ENCODE measurements at regions not wholly inside any gene's neighbourhood (a gene's known extent, or its start where the extent isn't known, plus 50 kb on each side); places are given as distances from the start of the nearest gene placed in this dataset.
A peak's percentile ranks its signal among the peaks of the same experiment; 100 is the strongest.

- no peak for DNase-seq (ENCODE audit: extremely low read depth, low read depth)
- no peak for TF ChIP-seq CTCF (IDR thresholded peaks at IDR 0.05; ENCODE audit: low read depth, low read length, missing control alignments)
- no peak overlapping the region for H3K4me3 ChIP-seq (replicated peaks; ENCODE audit: low read depth, low read length)
Observed at GRCh38 chr1:239817801-239818200, 273.9 kb upstream of the FMN2 start.

GRCh38 chr1:239819096-239819495, 272.6 kb upstream of the FMN2 start:
- H3K4me3 ChIP-seq (replicated peaks; ENCODE audit: low read depth, low read length), result no peak overlapping the region
- TF ChIP-seq CTCF (IDR thresholded peaks at IDR 0.05; ENCODE audit: low read depth, low read length, missing control alignments), result peak; percentile 8
- DNase-seq (ENCODE audit: extremely low read depth, low read depth), result no peak

GRCh38 chr1:239819756-239820250, 271.9 kb upstream of the FMN2 start:
- TF ChIP-seq CTCF (IDR thresholded peaks at IDR 0.05; ENCODE audit: low read depth, low read length, missing control alignments), result no peak
- no peak for DNase-seq (ENCODE audit: extremely low read depth, low read depth)
- no peak overlapping the region for H3K4me3 ChIP-seq (replicated peaks; ENCODE audit: low read depth, low read length)

- TF ChIP-seq CTCF (IDR thresholded peaks at IDR 0.05; ENCODE audit: low read depth, low read length, missing control alignments), result no peak
- no peak overlapping the region for H3K4me3 ChIP-seq (replicated peaks; ENCODE audit: low read depth, low read length)
- no peak for DNase-seq (ENCODE audit: extremely low read depth, low read depth)
Observed at GRCh38 chr1:239823852-239824251, 267.8 kb upstream of the FMN2 start.

- DNase-seq (ENCODE audit: extremely low read depth, low read depth), result no peak
- TF ChIP-seq CTCF (IDR thresholded peaks at IDR 0.05; ENCODE audit: low read depth, low read length, missing control alignments), result no peak
- H3K4me3 ChIP-seq (replicated peaks; ENCODE audit: low read depth, low read length), result no peak overlapping the region
Observed at GRCh38 chr1:239826211-239826610, 265.5 kb upstream of the FMN2 start.

GRCh38 chr1:239826736-239827135, 264.9 kb upstream of the FMN2 start:
- DNase-seq (ENCODE audit: extremely low read depth, low read depth), result no peak
- no peak overlapping the region for H3K4me3 ChIP-seq (replicated peaks; ENCODE audit: low read depth, low read length)
- TF ChIP-seq CTCF (IDR thresholded peaks at IDR 0.05; ENCODE audit: low read depth, low read length, missing control alignments), result no peak

GRCh38 chr1:239829535-239829934, 262.1 kb upstream of the FMN2 start:
- no peak for DNase-seq (ENCODE audit: extremely low read depth, low read depth)
- no peak for TF ChIP-seq CTCF (IDR thresholded peaks at IDR 0.05; ENCODE audit: low read depth, low read length, missing control alignments)
- no peak overlapping the region for H3K4me3 ChIP-seq (replicated peaks; ENCODE audit: low read depth, low read length)

Measured in HFF-Myc (cell line).